ENCODE measurements at regions not wholly inside any gene's neighbourhood (a gene's known extent, or its start where the extent isn't known, plus 50 kb on each side); places are given as distances from the start of the nearest gene placed in this dataset.
A peak's percentile ranks its signal among the peaks of the same experiment; 100 is the strongest.

DNA sequence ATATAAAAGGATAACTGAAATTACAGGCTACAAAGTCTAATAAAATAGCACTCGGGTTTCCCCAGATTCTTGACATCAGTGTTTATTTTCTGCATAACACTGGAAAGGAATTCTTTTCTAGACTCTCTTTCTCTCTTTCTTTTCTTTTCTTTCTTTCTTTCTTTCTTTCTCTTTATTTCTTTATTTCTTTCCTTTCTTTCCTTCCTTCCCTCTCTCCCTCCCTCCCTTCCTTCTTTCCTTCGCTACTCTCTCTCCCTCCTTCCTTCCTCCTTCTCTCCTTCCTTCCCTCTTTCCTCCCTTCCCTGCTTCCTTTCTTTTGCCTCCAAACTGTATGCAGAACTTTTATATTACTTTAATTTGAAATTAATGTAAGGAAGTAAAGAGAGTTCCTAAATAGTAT, 64.5 kb upstream of the GPR45 start:
- no peak for ATAC-seq
- H3K27me3 ChIP-seq: peaks cover 0 to 44% (median 10%) of the 10 kb centered on the region in 9 donors
- 45 to 66% (median 57%) methylated on average over 2 of the region's 2 CpGs for WGBS, 4 donors
- H3K9me3 ChIP-seq: no peaks in the 10 kb centered on the region
- no peaks in the 10 kb centered on the region for H3K36me3 ChIP-seq
- TF ChIP-seq, protein P1, sequence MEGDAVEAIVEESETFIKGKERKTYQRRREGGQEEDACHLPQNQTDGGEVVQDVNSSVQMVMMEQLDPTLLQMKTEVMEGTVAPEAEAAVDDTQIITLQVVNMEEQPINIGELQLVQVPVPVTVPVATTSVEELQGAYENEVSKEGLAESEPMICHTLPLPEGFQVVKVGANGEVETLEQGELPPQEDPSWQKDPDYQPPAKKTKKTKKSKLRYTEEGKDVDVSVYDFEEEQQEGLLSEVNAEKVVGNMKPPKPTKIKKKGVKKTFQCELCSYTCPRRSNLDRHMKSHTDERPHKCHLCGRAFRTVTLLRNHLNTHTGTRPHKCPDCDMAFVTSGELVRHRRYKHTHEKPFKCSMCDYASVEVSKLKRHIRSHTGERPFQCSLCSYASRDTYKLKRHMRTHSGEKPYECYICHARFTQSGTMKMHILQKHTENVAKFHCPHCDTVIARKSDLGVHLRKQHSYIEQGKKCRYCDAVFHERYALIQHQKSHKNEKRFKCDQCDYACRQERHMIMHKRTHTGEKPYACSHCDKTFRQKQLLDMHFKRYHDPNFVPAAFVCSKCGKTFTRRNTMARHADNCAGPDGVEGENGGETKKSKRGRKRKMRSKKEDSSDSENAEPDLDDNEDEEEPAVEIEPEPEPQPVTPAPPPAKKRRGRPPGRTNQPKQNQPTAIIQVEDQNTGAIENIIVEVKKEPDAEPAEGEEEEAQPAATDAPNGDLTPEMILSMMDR (IDR thresholded peaks at IDR 0.05): no peak
- no peak for TF ChIP-seq POLR2A (IDR thresholded peaks at IDR 0.05)
- no peak overlapping the region for H3K27ac ChIP-seq
- peaks cover 0 to 5% (median 0%) of the 10 kb centered on the region in 12 donors for H3K4me1 ChIP-seq
- H3K4me3 ChIP-seq: no peak overlapping the region
- intact Hi-C loops (cut with DNase I): no loop called here
- no peak for DNase-seq

DNA sequence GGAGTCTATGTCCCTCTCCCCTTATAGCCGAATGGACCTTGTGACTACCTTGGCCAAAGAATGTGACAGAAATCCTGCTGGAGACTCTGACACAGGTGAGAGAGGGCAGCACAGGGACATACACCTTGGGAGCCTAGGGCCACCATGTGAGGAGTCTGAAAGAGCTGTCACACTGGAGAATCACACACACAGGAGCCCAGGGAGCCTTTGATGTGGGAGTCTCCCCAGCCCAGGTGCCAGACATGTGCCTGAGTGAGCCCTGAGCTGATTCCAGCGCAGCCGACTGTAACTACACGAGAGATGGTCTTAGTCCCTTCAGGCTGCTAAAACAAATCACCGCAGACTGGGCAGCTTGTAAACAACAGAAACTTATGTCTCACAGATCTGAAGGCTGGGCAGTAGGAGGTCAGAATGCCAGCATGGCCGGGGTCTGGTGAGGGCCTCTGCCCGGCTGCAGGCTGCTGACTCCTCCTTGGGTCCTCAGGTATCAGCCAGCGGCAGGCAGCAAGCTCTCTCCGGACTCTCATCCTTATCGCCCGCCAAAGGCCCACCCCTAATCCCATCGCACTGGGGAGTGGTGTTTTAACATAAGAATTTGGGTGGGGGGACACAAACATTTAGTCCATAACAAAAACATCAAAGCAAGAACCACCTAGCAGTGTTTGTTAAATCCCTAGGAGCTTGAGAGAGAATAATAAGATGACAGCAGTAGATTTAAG, 63.8 kb upstream of the GPR45 start:
- ATAC-seq (no peak), DNase-seq (no peak)
- no peaks in the 10 kb centered on the region for H3K36me3 ChIP-seq
- H3K27me3 ChIP-seq: peaks cover 0 to 44% (median 10%) of the 10 kb centered on the region in 9 donors
- no peak overlapping the region for H3K4me3 ChIP-seq
- intact Hi-C loops (cut with DNase I): no loop called here
- TF ChIP-seq POLR2A (IDR thresholded peaks at IDR 0.05): no peak
- TF ChIP-seq, protein P1 (IDR thresholded peaks at IDR 0.05): no peak
- H3K9me3 ChIP-seq: no peaks in the 10 kb centered on the region
- WGBS, 4 donors: 24 to 34% (median 26%) methylated on average over 8 to 12 of the region's 12 CpGs
- H3K4me1 ChIP-seq: peaks cover 0 to 5% (median 0%) of the 10 kb centered on the region in 12 donors
- H3K27ac ChIP-seq: no peak overlapping the region

DNA sequence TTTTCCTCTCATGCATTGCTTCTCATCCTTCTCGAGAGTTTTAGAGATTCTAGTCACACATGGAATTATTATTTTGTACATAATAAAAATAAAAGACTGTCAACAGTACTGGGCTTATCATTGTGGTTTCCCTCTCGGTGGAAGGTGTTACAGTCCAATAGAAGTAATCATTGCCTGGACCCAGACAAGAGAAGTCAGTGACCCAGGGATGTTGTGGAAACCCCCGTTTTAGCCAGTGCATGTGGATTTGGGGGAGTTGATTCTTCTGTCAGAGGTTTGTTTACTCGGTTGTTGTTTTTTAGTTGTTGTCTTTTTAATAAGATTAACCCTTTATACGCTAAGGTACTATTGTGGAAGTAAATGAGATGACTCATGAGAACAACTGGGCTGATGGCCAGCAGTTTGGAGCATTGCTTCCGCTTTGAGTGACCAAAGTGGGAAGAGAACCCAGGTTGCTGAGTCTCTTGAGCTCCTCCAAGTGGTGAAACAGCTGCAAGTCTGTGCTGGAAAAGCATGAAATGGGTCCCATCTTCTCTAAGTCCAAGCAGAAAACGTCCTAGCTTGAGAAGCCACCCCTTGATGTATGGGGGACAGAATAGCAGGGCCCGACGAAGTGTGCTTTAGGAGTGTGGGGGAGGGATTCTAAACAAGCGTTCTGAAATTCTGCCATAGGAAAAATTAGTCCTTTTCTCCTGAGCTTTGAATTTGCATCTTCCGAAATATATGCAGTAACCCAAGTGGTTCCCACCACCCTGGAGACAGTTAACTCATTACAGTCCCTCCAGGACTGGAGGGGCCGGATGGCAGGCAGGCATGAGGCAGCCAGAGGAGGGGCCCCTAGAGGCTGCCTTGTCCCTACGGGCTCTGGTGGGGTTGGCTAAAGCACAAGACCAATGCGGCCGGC, 61.8 kb upstream of the GPR45 start:
- intact Hi-C loops (cut with DNase I): no loop called here
- WGBS, 4 donors: 54 to 65% (median 60%) methylated on average over 15 of the region's 15 CpGs
- Histone ChIP-seq H3K9me3 (no peaks in the 10 kb centered on the region), H3K4me3 (no peak overlapping the region), H3K27ac (no peak overlapping the region), H3K27me3 (peaks cover 0 to 44% (median 12%) of the 10 kb centered on the region in 9 donors), H3K36me3 (no peaks in the 10 kb centered on the region), H3K4me1 (peaks cover 0 to 5% (median 0%) of the 10 kb centered on the region in 12 donors)
- TF ChIP-seq POLR2A (IDR thresholded peaks at IDR 0.05): no peak
- TF ChIP-seq, protein P1 (IDR thresholded peaks at IDR 0.05): peak in 6 of 12 donors; percentile 12 to 37 (median 18)
- ATAC-seq (peak in 1 of 4 donors; percentile 29), DNase-seq (peak in 4 of 5 donors; percentile 18 to 33 (median 28))

DNA sequence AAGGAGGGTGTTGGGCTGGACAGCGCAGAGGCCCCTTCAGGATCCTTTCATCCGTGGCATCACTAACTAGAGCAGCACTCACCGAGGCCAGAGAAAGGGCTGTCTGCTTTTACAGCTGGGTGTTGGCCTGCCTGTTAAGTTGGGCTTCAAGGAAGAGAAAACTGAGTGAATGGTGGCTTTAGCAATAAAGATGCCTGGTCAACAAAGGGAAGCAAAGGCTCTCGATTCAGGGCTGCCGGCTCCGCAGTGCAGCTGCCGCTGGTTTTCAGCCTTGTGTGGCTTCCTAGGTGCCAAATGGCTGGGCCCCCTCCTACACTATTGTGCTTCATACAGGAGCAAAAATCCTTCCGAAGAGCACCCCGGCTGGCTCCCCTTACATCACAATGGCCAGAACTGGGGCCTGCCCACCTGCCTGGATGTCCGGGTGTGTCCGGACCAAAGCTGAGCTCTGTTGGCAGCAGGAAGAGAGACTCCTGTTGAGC, 61.0 kb upstream of the GPR45 start:
- Histone ChIP-seq H3K4me3 (no peak overlapping the region), H3K27me3 (peaks cover 0 to 42% (median 9%) of the 10 kb centered on the region in 9 donors), H3K9me3 (no peaks in the 10 kb centered on the region), H3K36me3 (no peaks in the 10 kb centered on the region), H3K27ac (no peak overlapping the region), H3K4me1 (peaks cover 0 to 5% (median 0%) of the 10 kb centered on the region in 12 donors)
- WGBS, 4 donors: 60 to 76% (median 74%) methylated on average over 9 to 11 of the region's 11 CpGs
- intact Hi-C loops (cut with DNase I): no loop called here
- no peak for DNase-seq
- TF ChIP-seq, protein P1 (IDR thresholded peaks at IDR 0.05): no peak
- TF ChIP-seq POLR2A (IDR thresholded peaks at IDR 0.05): no peak
- no peak for ATAC-seq

All from heart left ventricle (tissue), 16 donors.